Common myeloid progenitor, CD34-positive (primary cell): ENCODE measurements at regions not wholly inside any gene's neighbourhood (a gene's known extent, or its start where the extent isn't known, plus 50 kb on each side); places are given as distances from the start of the nearest gene placed in this dataset.

ENCODE experiments used
- CTCF ChIA-PET: fragments of 350-600 bp; sonication (Branson Sonifier 250); formaldehyde crosslinking; loops from one replicate; lab custom pipeline; 2021; ENCODE audit warnings: antibody characterized with exemption; lab: Charles Lee
- POLR2A ChIA-PET: fragments of 350-600 bp; sonication (Branson Sonifier 250); formaldehyde crosslinking; loops from one replicate; lab custom pipeline; 2021; ENCODE audit warnings: antibody characterized with exemption; lab: Charles Lee
- DNase-seq, 3 donors: peaks; one replicate each; pipeline versions ENCODE4 v3.0.0 to v3.0.0-alpha.2; 2013
- H3K27ac ChIP-seq, 2 experiments: 1 replicate in 1 of 2; 2 replicates in 1 of 2; pipeline ENCODE4 v1.7.0; 2013; ENCODE audit warnings: inconsistent platforms in 2 of 2, low read length in 2 of 2, mild to moderate bottlenecking in 2 of 2, low read depth in 1 of 2, moderate library complexity in 1 of 2; ENCODE audit not compliant: severe bottlenecking in 2 of 2, insufficient read depth in 1 of 2, poor library complexity in 1 of 2
- H3K27me3 ChIP-seq, 5 experiments: replicated peaks in 2 of 5; 1 replicate in 3 of 5; 2 replicates in 2 of 5; pipeline versions ENCODE4 v1.6.1 to v1.7.0; 2013; ENCODE audit warnings: low read length in 4 of 5, mild to moderate bottlenecking in 2 of 5, moderate library complexity in 2 of 5, inconsistent platforms in 1 of 5; ENCODE audit not compliant: insufficient read depth in 5 of 5, control insufficient read depth in 4 of 5
- H3K36me3 ChIP-seq, 4 experiments: 1 replicate in 2 of 4; 2 replicates in 2 of 4; pipeline versions ENCODE4 v1.6.1 to v1.7.0; 2013; ENCODE audit warnings: low read length in 3 of 4, control low read depth in 1 of 4, mild to moderate bottlenecking in 1 of 4; ENCODE audit not compliant: control insufficient read depth in 4 of 4, insufficient read depth in 4 of 4
- H3K4me1 ChIP-seq, 4 experiments: 1 replicate in 3 of 4; 2 replicates in 1 of 4; pipeline versions ENCODE4 v1.6.1 to v1.7.1; 2013; ENCODE audit warnings: low read length in 3 of 4, mild to moderate bottlenecking in 3 of 4, control low read depth in 1 of 4, inconsistent platforms in 1 of 4, moderate library complexity in 1 of 4; ENCODE audit not compliant: control insufficient read depth in 4 of 4, insufficient read depth in 4 of 4; ENCODE audit errors: control extremely low read depth in 1 of 4
- H3K4me3 ChIP-seq, 7 experiments: 1 replicate in 4 of 7; 2 replicates in 3 of 7; pipeline versions ENCODE4 v1.5.1 to v1.7.0; 2013; ENCODE audit warnings: mild to moderate bottlenecking in 7 of 7, low read length in 6 of 7, moderate library complexity in 6 of 7, inconsistent platforms in 2 of 7, low read depth in 2 of 7, control low read depth in 1 of 7; ENCODE audit not compliant: insufficient read depth in 4 of 7, control insufficient read depth in 1 of 7; ENCODE audit errors: extremely low read depth in 1 of 7
- H3K9me3 ChIP-seq, 5 experiments: 1 replicate in 4 of 5; 2 replicates in 1 of 5; pipeline versions ENCODE4 v1.6.1 to v1.7.1; 2013; ENCODE audit warnings: low read length in 4 of 5, mild to moderate bottlenecking in 2 of 5, inconsistent platforms in 1 of 5, low read depth in 1 of 5, moderate library complexity in 1 of 5; ENCODE audit not compliant: control insufficient read depth in 4 of 5, insufficient read depth in 2 of 5; ENCODE audit errors: control extremely low read depth in 1 of 5
- WGBS: methylation state at CpG from one replicate; pipeline ENCODE4 v1.1.5; 2013; ENCODE audit not compliant: insufficient coverage; 5-methylcytosine and 5-hydroxymethylcytosine counted together

DNA sequence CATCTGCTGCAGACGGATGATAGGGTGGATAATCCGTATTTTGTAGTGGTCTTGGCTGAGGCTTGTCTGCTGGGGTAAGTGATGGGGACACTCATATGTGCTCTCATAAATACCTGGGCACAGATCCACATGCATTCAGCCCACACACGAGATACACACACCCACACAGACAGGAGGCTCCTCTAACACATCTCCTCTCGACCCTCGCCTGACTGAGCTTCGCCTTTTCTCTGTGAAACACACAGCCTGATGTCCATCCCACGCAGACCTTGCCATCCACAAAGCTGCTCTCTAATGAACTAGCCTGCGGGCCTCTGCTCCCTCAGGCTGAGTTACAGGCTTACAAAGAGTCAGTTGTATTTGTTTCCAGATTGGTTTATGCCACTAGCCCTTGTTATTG is 96.3 kb upstream of the CSF3R start:
- H3K36me3 ChIP-seq = no peaks in the 10 kb centered on the region
- no peak for DNase-seq
- ChIA-PET POLR2A (no interaction called here), CTCF (interaction anchor here (0.6 kb wide), 1 partner anchor 9 kb away, joined by 3 read pairs; no protein-coding TSS in a partner anchor)
- no peak overlapping the region for H3K4me3 ChIP-seq
- WGBS = 100% methylated on average over 5 of the region's 8 CpGs
- peaks cover 0 to 31% (median 10%) of the 10 kb centered on the region in 5 experiments for H3K27me3 ChIP-seq
- H3K27ac ChIP-seq = no peak overlapping the region
- H3K4me1 ChIP-seq = no peaks in the 10 kb centered on the region
- H3K9me3 ChIP-seq = no peaks in the 10 kb centered on the region

DNA sequence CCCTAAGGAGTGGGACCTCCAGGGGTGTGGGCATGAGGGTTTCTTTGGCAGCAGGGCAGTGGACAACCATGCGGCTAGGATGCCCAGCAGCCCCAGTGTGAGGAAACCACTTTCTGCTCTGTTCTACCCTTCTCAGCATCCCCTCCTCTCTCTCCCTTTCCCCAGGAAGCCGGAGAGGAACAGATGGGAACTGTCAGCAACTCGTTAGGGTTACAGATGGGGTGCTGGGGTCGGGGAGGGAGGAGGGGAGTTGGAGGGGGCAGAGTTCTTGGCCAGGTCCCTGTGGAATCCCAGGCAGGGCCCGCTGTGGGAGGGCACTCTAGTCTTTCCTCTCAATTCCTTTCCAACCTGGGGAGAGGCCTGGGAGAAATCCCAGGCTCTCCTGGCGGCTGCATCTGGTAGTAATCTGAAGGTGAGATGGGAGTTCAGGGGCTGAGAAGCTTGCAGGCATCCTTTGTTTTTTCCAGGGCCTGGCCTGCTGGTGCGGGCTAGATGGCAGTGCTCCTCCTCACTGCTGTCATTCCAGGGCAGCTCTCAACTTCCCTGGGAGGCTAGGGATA is 93.9 kb upstream of the CSF3R start:
- Histone ChIP-seq H3K27ac (no peak overlapping the region), H3K4me3 (no peak overlapping the region), H3K36me3 (no peaks in the 10 kb centered on the region), H3K4me1 (no peaks in the 10 kb centered on the region), H3K9me3 (no peaks in the 10 kb centered on the region), H3K27me3 (peaks cover 0 to 44% (median 8%) of the 10 kb centered on the region in 5 experiments)
- WGBS = 90% methylated on average over 2 of the region's 7 CpGs
- no peak for DNase-seq
- ChIA-PET POLR2A (no interaction called here), CTCF (interaction anchor here (0.6 to 2.5 kb wide), 16 partner anchors 9 to 1287 kb away, joined by 3 to 10 read pairs (median 4); no protein-coding TSS in a partner anchor)

- 0% methylated on average over 6 of the region's 7 CpGs for WGBS
- H3K36me3 ChIP-seq = no peaks in the 10 kb centered on the region
- peaks cover 0 to 40% (median 8%) of the 10 kb centered on the region in 5 experiments for H3K27me3 ChIP-seq
- H3K4me3 ChIP-seq = no peak overlapping the region
- ChIA-PET CTCF (interaction anchor here (0.6 to 2.5 kb wide), 18 partner anchors 10 to 1288 kb away, joined by 3 to 10 read pairs (median 4); no protein-coding TSS in a partner anchor), POLR2A (no interaction called here)
- no peaks in the 10 kb centered on the region for H3K9me3 ChIP-seq
- H3K4me1 ChIP-seq = no peaks in the 10 kb centered on the region
- no peak overlapping the region for H3K27ac ChIP-seq
- peak; percentile 39 to 62 (median 48) for DNase-seq
Measured at GRCh38 chr1:36576118-36576517, 93.4 kb upstream of the CSF3R start.

- no peaks in the 10 kb centered on the region for H3K36me3 ChIP-seq
Measured at GRCh38 chr1:36573445-36573844, 90.7 kb upstream of the CSF3R start.

GRCh38 chr1:36572906-36573305 is 90.2 kb upstream of the CSF3R start:
- Histone ChIP-seq H3K27ac (no peak overlapping the region), H3K4me3 (no peak overlapping the region), H3K27me3 (peaks cover 0 to 32% (median 6%) of the 10 kb centered on the region in 5 experiments), H3K4me1 (no peaks in the 10 kb centered on the region), H3K36me3 (no peaks in the 10 kb centered on the region), H3K9me3 (no peaks in the 10 kb centered on the region)
- DNase-seq = no peak
- ChIA-PET POLR2A (no interaction called here), CTCF (interaction anchor here (2.2 kb wide), 1 partner anchor 13 kb away, joined by 5 read pairs; no protein-coding TSS in a partner anchor)
- 59% methylated on average over 8 of the region's 11 CpGs for WGBS

More at GRCh38 chr1:36573445-36573844, 90.7 kb upstream of the CSF3R start:
- WGBS = 63% methylated on average over 5 of the region's 6 CpGs
- no peaks in the 10 kb centered on the region for H3K9me3 ChIP-seq
- H3K27me3 ChIP-seq = peaks cover 0 to 32% (median 6%) of the 10 kb centered on the region in 5 experiments
- CTCF ChIA-PET = interaction anchor here (1.2 to 2.2 kb wide), 3 partner anchors 11 to 18 kb away, joined by 3 to 5 read pairs (median 4); no protein-coding TSS in a partner anchor
- no peak overlapping the region for H3K27ac ChIP-seq
- no peaks in the 10 kb centered on the region for H3K4me1 ChIP-seq
- DNase-seq = no peak
- POLR2A ChIA-PET = no interaction called here
- no peak overlapping the region for H3K4me3 ChIP-seq

DNA sequence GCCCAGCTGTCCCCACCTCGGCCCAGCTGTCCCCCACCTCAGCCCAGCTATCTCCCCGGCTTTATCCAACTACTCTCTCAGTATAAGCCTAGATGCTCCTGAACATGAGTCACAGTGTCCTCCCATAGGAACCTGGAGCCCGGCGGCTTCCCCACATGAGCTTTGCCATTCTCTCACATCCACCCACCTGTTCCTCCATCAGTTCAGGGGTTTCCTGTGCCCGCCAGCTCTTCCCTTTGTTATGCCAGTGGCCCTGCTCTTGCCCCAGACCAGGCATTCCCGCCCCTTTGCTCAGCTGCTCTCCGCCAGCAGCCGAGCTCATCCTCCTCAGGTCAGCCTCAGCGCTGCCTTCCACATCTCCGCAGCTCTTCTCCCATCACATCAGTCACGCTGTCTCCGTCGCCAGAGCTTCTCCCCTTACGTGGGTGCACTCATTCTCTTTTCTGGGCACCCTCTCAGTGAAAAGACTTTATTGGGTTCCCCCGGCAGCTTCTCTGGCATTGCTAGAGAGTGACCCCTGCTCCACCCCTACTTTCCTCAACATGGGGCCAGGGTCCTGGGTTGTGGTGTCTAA is 89.5 kb upstream of the CSF3R start:
- no peaks in the 10 kb centered on the region for H3K36me3 ChIP-seq
- H3K4me3 ChIP-seq = no peak overlapping the region
- no peaks in the 10 kb centered on the region for H3K4me1 ChIP-seq
- H3K27me3 ChIP-seq = peaks cover 0 to 32% (median 6%) of the 10 kb centered on the region in 5 experiments
- no peak overlapping the region for H3K27ac ChIP-seq
- ChIA-PET POLR2A (no interaction called here), CTCF (interaction anchor here (1.1 kb wide), 2 partner anchors 12 to 15 kb away, joined by 4 read pairs; no protein-coding TSS in a partner anchor)
- DNase-seq = no peak
- no peaks in the 10 kb centered on the region for H3K9me3 ChIP-seq
- 64% methylated on average over 13 of the region's 15 CpGs for whole genome bisulfite sequencing

GRCh38 chr1:36571106-36571505 is 88.4 kb upstream of the CSF3R start:
- Histone ChIP-seq H3K36me3 (no peaks in the 10 kb centered on the region), H3K4me1 (no peaks in the 10 kb centered on the region), H3K9me3 (no peaks in the 10 kb centered on the region), H3K27me3 (peaks cover 0 to 32% (median 5%) of the 10 kb centered on the region in 5 experiments), H3K4me3 (no peak overlapping the region), H3K27ac (no peak overlapping the region)
- ChIA-PET POLR2A (no interaction called here), CTCF (interaction anchor here (0.6 to 1.3 kb wide), 3 partner anchors 8 to 703 kb away, joined by 3 to 4 read pairs (median 3); no protein-coding TSS in a partner anchor)
- WGBS = 100% methylated on average over 1 of the region's 1 CpG
- no peak for DNase-seq
